GM21390 (cell line): ENCODE measurements at regions not wholly inside any gene's neighbourhood (a gene's known extent, or its start where the extent isn't known, plus 50 kb on each side); places are given as distances from the start of the nearest gene placed in this dataset.
"Not testable (repeated sequence)": the region's sequence is repeated elsewhere in the genome, so short reads cannot be mapped to it uniquely, and the experiment has no call there.

Experiments
- ATAC-seq: cut with Tn5 transposase; IDR thresholded peaks from one replicate; pipeline ENCODE4 v1.9.1; 2021; ENCODE audit not compliant: unreplicated experiment

DNA sequence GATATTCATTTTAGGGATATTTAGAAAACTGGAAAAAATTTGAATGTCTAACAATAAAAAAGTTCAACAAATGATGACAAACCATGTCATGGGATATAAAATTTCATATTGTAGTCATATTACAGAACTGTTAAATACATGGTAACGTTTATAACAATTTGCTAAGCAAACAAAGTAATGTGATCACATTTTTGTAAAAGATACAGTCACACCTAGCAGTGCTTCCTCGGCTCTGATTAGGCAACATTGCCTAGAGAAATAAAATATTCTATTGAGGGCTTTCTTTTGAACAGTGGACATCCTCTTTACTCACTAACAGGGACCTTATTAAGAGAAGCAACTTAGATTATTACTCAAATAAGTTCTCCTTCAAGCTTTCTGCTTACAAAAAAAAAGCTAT lies 605.5 kb downstream of the GATA3 start:
- ATAC-seq = no peak

GRCh38 chr10:8661886-8662285 lies 607.4 kb downstream of the GATA3 start:
- ATAC-seq = no peak

DNA sequence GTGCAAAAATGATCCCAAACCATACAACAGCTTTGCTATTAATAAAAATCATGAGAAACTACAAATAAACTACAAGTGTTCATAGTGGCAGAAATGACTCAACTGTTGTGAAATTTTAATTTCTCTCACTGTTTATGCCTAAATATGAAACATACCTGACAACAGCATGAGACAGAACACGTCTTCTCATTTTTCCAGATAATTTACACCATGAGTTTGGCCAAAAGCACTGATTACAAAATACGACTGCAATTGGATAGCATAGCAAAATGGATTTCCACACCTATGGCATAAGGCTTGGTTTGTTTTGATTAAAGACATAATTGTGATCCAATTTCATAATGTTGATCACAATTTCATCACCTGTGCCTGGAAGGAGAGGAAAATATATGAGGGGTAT lies 608.6 kb downstream of the GATA3 start:
- ATAC-seq = no peak

- no peak for ATAC-seq
These were observed 610.8 kb downstream of the GATA3 start for GRCh38 chr10:8665322-8665721.

- ATAC-seq = no peak
These were observed 616.0 kb downstream of the GATA3 start for GRCh38 chr10:8670461-8670860.

- no peak for ATAC-seq
These were observed 619.7 kb downstream of the GATA3 start for GRCh38 chr10:8674230-8674629.

GRCh38 chr10:8677642-8678041 lies 623.2 kb downstream of the GATA3 start:
- no peak for ATAC-seq

DNA sequence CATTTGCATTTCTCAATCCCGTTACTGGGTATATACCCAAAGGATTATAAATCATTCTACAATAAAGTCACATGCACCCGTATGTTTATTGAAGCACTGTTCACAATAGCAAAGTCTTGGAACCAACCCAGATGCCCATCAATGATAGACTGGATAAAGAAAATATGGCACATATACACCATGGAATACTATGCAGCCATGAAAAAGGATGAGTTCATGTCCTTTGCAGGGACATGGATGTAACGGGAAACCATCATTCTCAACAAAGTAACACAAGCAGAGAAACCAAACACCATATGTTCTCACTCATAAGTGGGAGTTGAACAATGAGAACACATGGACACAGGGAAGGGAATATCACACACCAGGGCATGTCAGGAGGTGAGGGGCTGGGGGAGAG lies 630.4 kb downstream of the GATA3 start:
- ATAC-seq = not testable (repeated sequence)

DNA sequence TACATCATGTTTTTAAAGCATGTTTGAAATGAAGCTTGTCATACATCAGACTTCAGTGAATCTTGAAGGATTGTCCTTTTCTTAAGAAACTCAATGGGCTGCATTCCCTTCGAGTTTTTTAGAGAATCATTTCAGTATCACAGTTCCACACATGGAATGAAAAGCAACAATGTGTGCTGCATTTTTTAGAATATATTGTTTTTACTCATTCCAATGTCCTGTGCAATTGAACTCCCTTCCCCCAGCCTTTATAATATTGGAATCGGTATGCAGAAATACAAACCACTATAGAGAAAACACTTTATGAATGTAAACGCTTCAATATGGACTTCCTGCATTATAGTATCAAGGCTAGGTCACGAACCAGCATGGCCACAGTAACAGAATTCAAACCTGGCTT lies 634.4 kb downstream of the GATA3 start:
- ATAC-seq = no peak

- no peak for ATAC-seq
These were observed 637.1 kb downstream of the GATA3 start for GRCh38 chr10:8691498-8692017.

DNA sequence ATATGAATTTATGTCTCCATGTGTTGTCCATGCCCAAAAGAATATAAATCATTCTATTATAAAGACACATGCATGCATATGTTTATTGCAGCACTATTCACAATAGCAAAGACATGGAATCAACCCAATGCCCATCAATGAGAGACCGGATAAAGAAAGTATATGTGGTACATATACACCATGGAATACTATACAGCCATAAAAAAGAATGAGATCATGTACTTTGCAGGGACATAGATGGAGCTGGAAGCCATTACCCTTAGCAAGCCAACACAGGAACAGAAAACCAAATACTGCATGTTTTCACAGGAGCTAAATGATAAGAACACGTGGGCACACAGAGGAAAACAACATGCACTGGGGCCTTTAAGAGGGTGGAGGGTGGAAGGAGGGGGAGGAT lies 639.1 kb downstream of the GATA3 start:
- not testable (repeated sequence) for ATAC-seq

GRCh38 chr10:8696746-8697145 lies 642.3 kb downstream of the GATA3 start:
- no peak for ATAC-seq

DNA sequence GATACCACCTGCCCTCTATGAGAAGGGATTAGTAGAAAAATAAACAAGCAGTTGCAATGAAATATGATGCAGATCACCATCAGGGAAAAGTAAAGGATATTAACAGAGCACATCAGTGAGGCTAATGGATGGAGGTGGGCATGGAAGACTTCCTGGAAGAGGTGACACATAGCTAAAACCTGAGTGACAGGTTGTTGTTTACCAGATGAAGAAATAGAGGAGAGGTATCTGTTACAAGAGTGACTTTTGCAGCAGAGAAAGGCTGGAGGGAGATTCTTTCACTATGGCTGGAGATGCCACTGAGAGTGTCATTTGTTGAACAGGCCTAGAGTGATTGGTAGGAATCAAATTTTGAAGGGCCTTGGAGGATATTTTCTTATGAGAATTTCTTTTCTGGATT lies 646.2 kb downstream of the GATA3 start:
- no peak for ATAC-seq

GRCh38 chr10:8702181-8702580 lies 647.7 kb downstream of the GATA3 start:
- no peak for ATAC-seq

- no peak for ATAC-seq
These were observed 650.9 kb downstream of the GATA3 start for GRCh38 chr10:8705415-8705814.

GRCh38 chr10:8712656-8713055 lies 658.2 kb downstream of the GATA3 start:
- no peak for ATAC-seq

- ATAC-seq = no peak
These were observed 665.5 kb downstream of the GATA3 start for GRCh38 chr10:8719971-8720370.

- no peak for ATAC-seq
These were observed 667.2 kb downstream of the GATA3 start for GRCh38 chr10:8721650-8722049.

DNA sequence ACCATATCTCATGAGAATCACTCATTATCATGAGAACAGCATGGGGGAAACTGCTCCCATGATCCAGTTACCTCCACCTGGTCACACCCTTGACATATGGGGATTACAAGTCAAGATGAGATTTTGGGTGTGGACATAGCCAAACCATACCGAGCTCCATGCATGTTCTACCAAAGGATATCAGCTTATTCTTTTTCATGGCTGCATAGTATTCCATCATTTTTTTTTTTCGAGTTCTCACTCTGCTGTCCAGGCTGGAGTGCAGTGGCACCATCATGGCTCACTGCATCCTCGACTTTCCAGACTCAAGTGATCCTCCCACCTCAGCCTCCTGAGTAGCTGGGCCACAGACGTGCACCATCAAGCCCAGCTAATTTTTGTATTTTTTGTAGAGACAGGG lies 668.3 kb downstream of the GATA3 start:
- no peak for ATAC-seq

GRCh38 chr10:8725343-8725742 lies 670.9 kb downstream of the GATA3 start:
- ATAC-seq = no peak

DNA sequence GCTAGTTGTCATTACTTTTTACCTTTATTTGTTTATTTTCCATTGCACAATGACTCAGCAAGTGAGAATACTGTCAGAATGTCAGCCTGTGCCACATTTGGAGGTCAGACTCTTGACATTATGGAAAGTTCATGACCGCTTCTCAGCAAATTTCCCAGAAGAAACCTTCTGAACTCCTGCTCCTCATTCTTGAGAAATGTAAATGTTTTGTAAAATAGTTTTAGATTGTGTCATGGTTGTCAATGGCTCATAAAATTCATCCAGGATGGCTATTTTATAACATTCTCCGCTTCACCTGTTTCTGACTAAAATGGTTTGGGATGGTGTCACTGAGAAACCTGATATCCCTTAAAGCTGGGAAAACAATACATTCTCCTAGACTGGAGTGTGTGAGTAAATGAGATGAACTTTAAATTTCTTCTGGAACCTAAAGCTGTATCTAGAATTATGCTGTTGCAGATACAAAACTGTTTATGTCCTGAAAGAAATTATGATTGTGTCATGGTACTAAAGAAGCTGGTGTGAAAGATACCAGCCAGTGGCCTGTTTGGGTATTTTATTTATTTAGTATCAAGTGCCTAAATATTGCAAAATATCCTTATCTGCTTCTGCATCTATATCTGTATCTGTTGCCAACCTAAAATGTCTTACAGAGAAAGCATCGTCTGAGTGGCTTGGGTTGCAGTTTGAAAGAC lies 671.7 kb downstream of the GATA3 start:
- ATAC-seq = no peak

GRCh38 chr10:8726779-8727084 lies 672.2 kb downstream of the GATA3 start:
- ATAC-seq = no peak
